Endothelial cell of umbilical vein (primary cell): ENCODE measurements at regions not wholly inside any gene's neighbourhood (a gene's known extent, or its start where the extent isn't known, plus 50 kb on each side); places are given as distances from the start of the nearest gene placed in this dataset.

Experiments
- BruUV-seq: library from RNA; stranded (reverse); fragments of 400-500 nt; replicated peaks from 2 replicates; lab custom pipeline; 2021; lab: Mats Ljungman, UMichigan
- CTCF ChIA-PET: fragments of 300-600, 350-600 bp; sonication (Branson Sonifier 250); formaldehyde crosslinking; loops from one replicate; lab custom pipeline; 2021; ENCODE audit warnings: antibody characterized with exemption, inconsistent platforms; lab: Charles Lee
- POLR2A ChIA-PET: fragments of 300-600, 350-600 bp; sonication (Branson Sonifier 250); formaldehyde crosslinking; loops from one replicate; lab custom pipeline; 2021; ENCODE audit warnings: antibody characterized with exemption, inconsistent platforms; lab: Charles Lee
- DNase-seq: peaks from one replicate; pipeline ENCODE4 v3.0.0-alpha.2; 2011; ENCODE audit warnings: low read depth, low spot score
- FAIRE-seq: peaks from 2 replicates; lab custom pipeline; 2011; peaks lifted over from hg19 to GRCh38; lab: Jason Lieb, UNC
- H2AFZ ChIP-seq: 2 replicates; pipeline ENCODE4 v1.6.0; 2012; ENCODE audit warnings: low read depth, low read length, control low read depth, inconsistent platforms
- H3K27ac ChIP-seq: 2 replicates; pipeline ENCODE4 v1.5.1; 2011; ENCODE audit warnings: low read depth, mild to moderate bottlenecking, control low read depth, low read length, moderate library complexity; ENCODE audit not compliant: insufficient read depth
- H3K27me3 ChIP-seq, 2 experiments: 2 replicates each; pipeline versions ENCODE4 v1.6.0 to v1.6.1; 2011; ENCODE audit warnings: low read length in 2 of 2, mixed read lengths in 1 of 2; ENCODE audit not compliant: control insufficient read depth in 2 of 2, insufficient read depth in 2 of 2
- H3K36me3 ChIP-seq, 2 experiments: 2 replicates in 1 of 2; 3 replicates in 1 of 2; pipeline ENCODE4 v1.5.1; 2011; ENCODE audit warnings: low read length in 2 of 2, mild to moderate bottlenecking in 1 of 2, moderate library complexity in 1 of 2; ENCODE audit not compliant: control insufficient read depth in 2 of 2, insufficient read depth in 2 of 2; ENCODE audit errors: extremely low read depth in 1 of 2
- H3K4me1 ChIP-seq: 3 replicates; pipeline ENCODE4 v1.5.1; 2011; ENCODE audit warnings: mild to moderate bottlenecking, low read length; ENCODE audit not compliant: control insufficient read depth, insufficient read depth; ENCODE audit errors: extremely low read depth
- H3K4me2 ChIP-seq: 2 replicates; pipeline ENCODE4 v1.6.1; 2011; ENCODE audit warnings: low read length, control low read depth, mixed read lengths; ENCODE audit not compliant: insufficient read depth
- H3K4me3 ChIP-seq, 3 experiments: fragments of 200-600 bp in 1 of 3; sonication (generic), shearing (Covaris generic) in 1 of 3; replicated peaks in 1 of 3; 2 replicates each; pipeline ENCODE4 v1.5.1; 2011 to 2016; ENCODE audit warnings: control low read depth in 3 of 3, low read length in 3 of 3, mild to moderate bottlenecking in 2 of 3, inconsistent platforms in 1 of 3, low read depth in 1 of 3, moderate library complexity in 1 of 3; ENCODE audit not compliant: insufficient read depth in 1 of 3
- H3K79me2 ChIP-seq: 2 replicates; pipeline ENCODE4 v1.6.0; 2012; ENCODE audit warnings: low read length, inconsistent platforms; ENCODE audit not compliant: control insufficient read depth, insufficient read depth
- H3K9ac ChIP-seq: replicated peaks from 2 replicates; pipeline ENCODE3; 2011; ENCODE audit warnings: low read length, control low read depth; ENCODE audit not compliant: insufficient read depth; ENCODE audit errors: extremely low read depth
- H3K9me1 ChIP-seq: replicated peaks from 3 replicates; pipeline ENCODE4 v1.6.0; 2011; ENCODE audit warnings: mild to moderate bottlenecking, low read length; ENCODE audit not compliant: control insufficient read depth, insufficient read depth; ENCODE audit errors: extremely low read depth
- H3K9me3 ChIP-seq: replicated peaks from 2 replicates; pipeline ENCODE4 v1.5.1; 2012; ENCODE audit warnings: low read length, inconsistent platforms; ENCODE audit not compliant: control insufficient read depth, insufficient read depth
- H4K20me1 ChIP-seq: replicated peaks from 2 replicates; pipeline ENCODE3; 2011; ENCODE audit warnings: mild to moderate bottlenecking, low read length; ENCODE audit not compliant: control insufficient read depth, insufficient read depth; ENCODE audit errors: extremely low read depth
- CTCF ChIP-seq, 2 donors: IDR thresholded peaks; 1 replicate in 1 of 2; 2 replicates in 1 of 2; pipeline ENCODE4 v1.5.1; 2011; ENCODE audit warnings: low read length in 2 of 2, mild to moderate bottlenecking in 2 of 2, moderate library complexity in 2 of 2, control low read depth in 1 of 2, inconsistent platforms in 1 of 2, low read depth in 1 of 2; ENCODE audit not compliant: insufficient read depth in 1 of 2; ENCODE audit errors: extremely low read depth in 1 of 2
- EZH2 ChIP-seq: IDR thresholded peaks from 2 replicates; pipeline ENCODE4 v1.6.1; 2012; ENCODE audit warnings: borderline replicate concordance, low read depth, mild to moderate bottlenecking, moderate library complexity, low read length, inconsistent platforms; ENCODE audit not compliant: severe bottlenecking
- FOS ChIP-seq: IDR thresholded peaks from 2 replicates; pipeline ENCODE4 v1.6.1; 2011; ENCODE audit warnings: mild to moderate bottlenecking, low read length, moderate library complexity, borderline replicate concordance; ENCODE audit not compliant: insufficient read depth
- JUN ChIP-seq: IDR thresholded peaks from 2 replicates; pipeline ENCODE4 v1.6.1; 2011; ENCODE audit warnings: borderline replicate concordance, low read depth; ENCODE audit not compliant: insufficient read length, insufficient read depth
- MAX ChIP-seq: IDR thresholded peaks from 2 replicates; pipeline ENCODE4 v1.6.1; 2011; ENCODE audit not compliant: insufficient read depth, insufficient read length
- MYC ChIP-seq: IDR thresholded peaks from one replicate; pipeline ENCODE4 v1.6.1; 2011; ENCODE audit warnings: mild to moderate bottlenecking, low read depth, low read length
- POLR2A ChIP-seq: IDR thresholded peaks from 2 replicates; pipeline ENCODE4 v1.6.1; 2012; ENCODE audit warnings: low read depth, mild to moderate bottlenecking, control low read depth, low read length
- dilution Hi-C: fragments of 300-500 bp; cut with MboI; formaldehyde crosslinking; loops from one replicate; pipeline ENCODE4 v1.15.0; 2019; ENCODE audit warnings: low sequenced_read_pairs; ENCODE audit not compliant: extremely low pct_ligation_motif_present
- intact Hi-C: fragments of 100-400 bp; cut with micrococcal nuclease; formaldehyde crosslinking; loops from one replicate; pipeline ENCODE4 v1.10.0; 2022

GRCh38 chr17:77802333-77802615 is 156.2 kb upstream of the TNRC6C start:
- FAIRE-seq = no peak

GRCh38 chr17:77802811-77803220 is 155.7 kb upstream of the TNRC6C start:
- POLR2A ChIA-PET = interaction anchor here (1.2 kb wide), 1 partner anchor 156 kb away, joined by 3 read pairs; the partner anchor contains the start of gene TNRC6C
- TF ChIP-seq FOS = no peak
- no peak for TF ChIP-seq EZH2
- TF ChIP-seq MAX = no peak
- TF ChIP-seq CTCF (IDR thresholded peaks at IDR 0.05; ENCODE audit: extremely low read depth in 1 of 2, insufficient read depth in 1 of 2, low read depth in 1 of 2, low read length in 2 of 2) = no peak
- TF ChIP-seq MYC = no peak
- no peak overlapping the region for H3K27ac ChIP-seq

More at GRCh38 chr17:77802333-77802615, 156.2 kb upstream of the TNRC6C start:
- Histone ChIP-seq H3K4me3 (no peak overlapping the region), H3K79me2 (no peaks in the 10 kb centered on the region), H3K36me3 (no peaks in the 10 kb centered on the region), H3K27ac (no peak overlapping the region), H3K9me3 (no peaks in the 10 kb centered on the region), H3K4me2 (no peak overlapping the region), H4K20me1 (no peaks in the 10 kb centered on the region), H3K9me1 (no peaks in the 10 kb centered on the region), H2AFZ (no peak overlapping the region), H3K4me1 (no peaks in the 10 kb centered on the region), H3K9ac (no peak overlapping the region), H3K27me3 (peaks cover 7 to 22% of the 10 kb centered on the region in 2 experiments)
- no TSS peak for BruUV-seq
- dilution Hi-C loops = no loop called here
- TF ChIP-seq JUN (no peak), POLR2A (no peak)
- ChIA-PET POLR2A (interaction anchor here (1.2 kb wide), 1 partner anchor 156 kb away, joined by 3 read pairs; the partner anchor contains the start of gene TNRC6C), CTCF (interaction anchor here (1.3 kb wide), 1 partner anchor 212 kb away, joined by 3 read pairs; no protein-coding TSS in a partner anchor)
- no peak for DNase-seq
- intact Hi-C loops = no loop called here

More at GRCh38 chr17:77802811-77803220, 155.7 kb upstream of the TNRC6C start:
- no peak for DNase-seq
- H3K9me1 ChIP-seq = no peaks in the 10 kb centered on the region
- no peaks in the 10 kb centered on the region for H3K79me2 ChIP-seq
- no peaks in the 10 kb centered on the region for H3K4me1 ChIP-seq
- FAIRE-seq = no peak
- no peaks in the 10 kb centered on the region for H3K36me3 ChIP-seq
- no peak overlapping the region for H3K4me3 ChIP-seq
- intact Hi-C loops (no loop called here), dilution Hi-C loops (no loop called here)
- H3K4me2 ChIP-seq = no peak overlapping the region
- H2AFZ ChIP-seq = no peak overlapping the region
- peaks cover 7 to 22% of the 10 kb centered on the region in 2 experiments for H3K27me3 ChIP-seq
- CTCF ChIA-PET = interaction anchor here (1.3 kb wide), 1 partner anchor 211 kb away, joined by 3 read pairs; no protein-coding TSS in a partner anchor
- H3K9me3 ChIP-seq = no peaks in the 10 kb centered on the region
- H4K20me1 ChIP-seq = no peaks in the 10 kb centered on the region
- no peak overlapping the region for H3K9ac ChIP-seq
- no TSS peak for BruUV-seq
